GM12878 (cell line): ENCODE measurements at regions not wholly inside any gene's neighbourhood (a gene's known extent, or its start where the extent isn't known, plus 50 kb on each side); places are given as distances from the start of the nearest gene placed in this dataset.

Experiments used
- CHD1 ChIP-seq: IDR thresholded peaks from 2 replicates; pipeline ENCODE4 v1.6.1; 2012; ENCODE audit warnings: low read depth, low read length, improper control_type of control experiment
- FOXK2 ChIP-seq: fragments of 450-650 bp; IDR thresholded peaks from 2 replicates; pipeline ENCODE4 v1.6.1; 2017; ENCODE audit warnings: mild to moderate bottlenecking, moderate library complexity
- POLR2A ChIP-seq: IDR thresholded peaks from 2 replicates; pipeline ENCODE4 v1.6.1; 2011; ENCODE audit warnings: low read depth, mild to moderate bottlenecking, low read length

DNA sequence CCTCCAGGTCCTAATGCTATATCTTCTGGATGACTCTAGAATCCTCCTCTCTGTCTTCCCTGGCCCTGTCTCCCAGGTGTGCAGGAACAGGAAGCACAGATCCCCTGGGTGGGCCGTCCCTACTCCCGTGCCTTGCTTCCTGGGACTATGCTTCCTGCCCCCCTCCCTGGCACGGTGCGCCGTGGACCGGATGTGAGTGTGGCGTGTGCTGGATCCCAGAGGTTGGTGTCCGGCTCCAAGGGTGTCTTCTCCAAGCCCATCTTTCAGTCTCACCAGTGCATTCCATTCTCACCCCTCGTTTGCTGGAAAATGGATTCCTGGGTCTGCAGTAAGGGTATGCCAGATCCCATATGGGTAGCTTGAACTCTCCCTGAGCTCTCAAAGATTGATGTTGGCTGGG lies 144.4 kb upstream of the TWIST2 start:
- TF ChIP-seq CHD1: no peak
- no peak for TF ChIP-seq POLR2A
- no peak for TF ChIP-seq FOXK2
